Right renal pelvis (tissue), 4 donors: ENCODE measurements at regions not wholly inside any gene's neighbourhood (a gene's known extent, or its start where the extent isn't known, plus 50 kb on each side); places are given as distances from the start of the nearest gene placed in this dataset.
"Not testable (repeated sequence)": the region's sequence is repeated elsewhere in the genome, so short reads cannot be mapped to it uniquely, and the experiment has no call there.

Experiments
- DNase-seq, 4 donors: peaks; one replicate each; pipeline ENCODE4 v3.0.0-alpha.2; 2013; ENCODE audit warnings: low read depth in 4 of 4, low spot score in 3 of 4, missing footprints in 1 of 4

- DNase-seq = peak in 1 of 4 donors; percentile 63
These were observed 134.1 kb upstream of the RXFP2 start for GRCh38 chr13:31605076-31605860.

DNA sequence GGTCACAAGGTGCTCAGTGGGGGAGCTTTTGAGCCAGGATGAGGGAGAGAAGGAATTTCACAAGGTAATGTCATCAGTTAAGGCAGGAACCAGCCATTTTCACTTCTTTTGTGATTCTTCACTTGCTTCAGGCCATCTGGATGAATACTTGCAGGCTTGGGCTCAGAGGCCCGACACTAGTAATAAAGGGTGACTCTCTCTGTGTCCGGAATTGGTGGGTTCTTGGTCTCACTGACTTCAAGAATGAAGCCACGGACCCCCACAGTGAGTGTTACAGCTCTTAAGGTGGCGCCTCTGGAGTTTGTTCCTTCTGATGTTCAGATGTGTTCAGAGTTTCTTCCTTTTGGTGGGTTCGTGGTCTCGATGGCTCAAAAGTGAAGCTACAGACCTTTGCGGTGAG is 131.8 kb upstream of the RXFP2 start:
- not testable (repeated sequence) for DNase-seq

- not testable (repeated sequence) for DNase-seq
These were observed 130.5 kb upstream of the RXFP2 start for GRCh38 chr13:31608780-31609179.

GRCh38 chr13:31610270-31610998 is 128.9 kb upstream of the RXFP2 start:
- DNase-seq = no peak

- no peak for DNase-seq
These were observed 128.1 kb upstream of the RXFP2 start for GRCh38 chr13:31611214-31611613.

DNA sequence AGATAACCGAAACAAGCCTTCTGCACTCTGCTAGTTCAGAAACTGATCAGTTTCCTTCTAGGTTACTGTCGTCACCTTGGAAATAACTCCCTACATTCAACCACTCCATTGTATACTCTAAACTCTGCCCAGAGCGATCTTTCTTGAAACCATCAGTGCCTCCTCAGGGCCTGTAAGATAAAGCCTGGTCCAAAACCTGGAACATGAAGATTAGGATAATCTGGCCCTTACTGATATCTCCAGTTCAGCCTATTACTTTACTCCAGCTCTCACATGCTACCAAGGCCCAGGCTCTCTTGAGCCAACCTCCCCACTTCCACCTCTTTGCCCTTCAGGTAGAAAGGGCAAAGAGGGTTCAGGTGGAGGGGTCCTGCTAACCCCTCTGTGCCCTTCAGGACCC is 125.3 kb upstream of the RXFP2 start:
- DNase-seq = no peak

DNA sequence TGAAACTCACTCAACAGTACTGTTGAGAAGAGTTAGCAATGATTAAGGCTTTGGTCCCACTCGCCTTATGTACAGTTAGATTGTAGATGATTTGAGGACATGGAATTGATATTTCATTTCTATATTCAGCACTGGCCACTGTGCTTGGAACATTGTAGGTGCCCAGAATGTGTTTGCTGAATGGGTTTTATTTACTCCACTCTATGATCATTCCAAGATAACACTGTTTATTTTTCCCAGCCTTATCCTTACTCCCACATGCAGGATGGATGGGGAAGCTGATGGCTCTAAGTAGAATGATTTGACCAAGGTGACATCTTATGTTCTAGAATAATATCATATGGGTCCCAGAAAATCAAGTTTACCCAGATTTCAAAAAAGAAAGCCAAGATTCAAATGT is 124.6 kb upstream of the RXFP2 start:
- DNase-seq = no peak

GRCh38 chr13:31625115-31625514 is 114.2 kb upstream of the RXFP2 start:
- no peak for DNase-seq

- DNase-seq = no peak
These were observed 112.1 kb upstream of the RXFP2 start for GRCh38 chr13:31627097-31627845.

GRCh38 chr13:31629085-31629780 is 110.1 kb upstream of the RXFP2 start:
- no peak for DNase-seq

DNA sequence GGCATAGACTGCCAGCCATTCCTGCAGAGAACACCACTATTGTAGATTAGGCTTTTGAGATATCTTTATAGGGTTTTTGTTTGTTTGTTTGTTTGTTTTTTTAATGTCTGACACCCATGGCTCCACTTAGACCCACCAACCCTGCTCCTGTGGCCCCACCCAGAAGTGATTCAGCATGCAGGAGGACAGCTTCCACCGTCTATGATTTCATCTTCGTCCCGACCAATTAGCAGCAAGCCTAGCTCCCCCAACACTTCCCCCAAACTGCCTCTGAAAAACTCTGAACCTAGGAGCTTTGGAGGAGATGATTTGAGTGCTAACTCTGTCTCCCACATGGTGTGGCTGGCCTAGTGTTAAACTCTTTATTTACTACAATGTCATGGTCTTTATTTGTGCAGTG is 108.3 kb upstream of the RXFP2 start:
- no peak for DNase-seq

GRCh38 chr13:31631746-31632145 is 107.6 kb upstream of the RXFP2 start:
- DNase-seq = no peak

- DNase-seq = no peak
These were observed 100.7 kb upstream of the RXFP2 start for GRCh38 chr13:31638577-31638976.

- no peak for DNase-seq
These were observed 99.7 kb upstream of the RXFP2 start for GRCh38 chr13:31639443-31640163.

GRCh38 chr13:31649766-31650165 is 89.6 kb upstream of the RXFP2 start:
- DNase-seq = no peak

- DNase-seq = no peak
These were observed 85.6 kb upstream of the RXFP2 start for GRCh38 chr13:31653730-31654129.

GRCh38 chr13:31663880-31664585 is 75.3 kb upstream of the RXFP2 start:
- DNase-seq = no peak

- no peak for DNase-seq
These were observed 68.3 kb upstream of the RXFP2 start for GRCh38 chr13:31670831-31671617.

GRCh38 chr13:31674051-31674450 is 65.3 kb upstream of the RXFP2 start:
- DNase-seq = no peak
